Thyroid gland (tissue), 4 donors: ENCODE measurements at regions not wholly inside any gene's neighbourhood (a gene's known extent, or its start where the extent isn't known, plus 50 kb on each side); places are given as distances from the start of the nearest gene placed in this dataset.

Experiments used
- CTCF ChIP-seq, 6 experiments: fragments of 200-600 bp in 3 of 6; fragments of 450-650 bp in 3 of 6; sonication (generic) in 3 of 6; IDR thresholded peaks; one replicate each; pipeline ENCODE4 v1.5.1; 2016 to 2019; ENCODE audit warnings: antibody characterized with exemption in 6 of 6, mild to moderate bottlenecking in 2 of 6, inconsistent platforms in 1 of 6, moderate library complexity in 1 of 6
- POLR2A ChIP-seq, 2 donors: fragments of 450-650 bp; IDR thresholded peaks; one replicate each; pipeline ENCODE4 v1.6.1; 2017; ENCODE audit warnings: antibody characterized with exemption in 2 of 2, mild to moderate bottlenecking in 2 of 2, moderate library complexity in 1 of 2

- no peak for TF ChIP-seq CTCF (IDR thresholded peaks at IDR 0.05)
- no peak for TF ChIP-seq POLR2A (IDR thresholded peaks at IDR 0.05)
Observed at GRCh38 chr9:17870722-17871121, 291.9 kb downstream of the SH3GL2 start.
